Heart right ventricle (tissue), 16 donors: ENCODE measurements at regions not wholly inside any gene's neighbourhood (a gene's known extent, or its start where the extent isn't known, plus 50 kb on each side); places are given as distances from the start of the nearest gene placed in this dataset.

Experiments used
- ATAC-seq, 8 donors: fragments of 200-7000 bp; cut with Tn5 transposase; one replicate each; pipeline ENCODE4 v1.9.1; 2020; ENCODE audit warnings: mild to moderate bottlenecking in 8 of 8, moderate library complexity in 8 of 8, moderate number of reproducible peaks in 1 of 8
- DNase-seq, 2 donors: peaks; one replicate each; pipeline ENCODE4 v3.0.0-alpha.2; 2020
- H3K27ac ChIP-seq, 10 donors: fragments of 200-600 bp; sonication (generic) in 2 of 10; one replicate each; pipeline versions ENCODE4 v1.5.0 to v1.8.0; 2020 to 2022; ENCODE audit warnings: mild to moderate bottlenecking in 3 of 10
- H3K27me3 ChIP-seq, 7 donors: fragments of 200-600 bp; one replicate each; pipeline ENCODE4 v1.8.0; 2021 to 2022; ENCODE audit warnings: mild to moderate bottlenecking in 2 of 7
- H3K36me3 ChIP-seq, 9 donors: fragments of 200-600 bp; sonication (generic) in 1 of 9; one replicate each; pipeline versions ENCODE4 v1.5.0 to v1.8.0; 2020 to 2022; ENCODE audit warnings: mild to moderate bottlenecking in 2 of 9
- H3K4me1 ChIP-seq, 9 donors: fragments of 200-600 bp; sonication (generic) in 1 of 9; one replicate each; pipeline versions ENCODE4 v1.5.0 to v1.8.0; 2020 to 2022; ENCODE audit warnings: mild to moderate bottlenecking in 4 of 9
- H3K4me3 ChIP-seq, 10 donors: fragments of 200-600 bp; sonication (generic) in 2 of 10; one replicate each; pipeline versions ENCODE4 v1.5.0 to v1.8.0; 2020 to 2022; ENCODE audit warnings: mild to moderate bottlenecking in 7 of 10, moderate library complexity in 2 of 10
- H3K9me3 ChIP-seq, 11 donors: fragments of 200-600 bp in 10 of 11; sonication (generic) in 2 of 11; one replicate each; pipeline versions ENCODE4 v1.5.0 to v1.8.0; 2013 to 2022; ENCODE audit warnings: mild to moderate bottlenecking in 2 of 11, control low read depth in 1 of 11, moderate library complexity in 1 of 11
- WGBS, 2 donors: extraction: QIAGEN DNeasy Blood & Tissue Kit; methylation state at CpG; one replicate each; pipeline ENCODE4 v1.1.7; 2013; ENCODE audit warnings: inconsistent platforms in 1 of 2; 5-methylcytosine and 5-hydroxymethylcytosine counted together
- intact Hi-C, 10 donors: fragments of 100-400 bp; cut with DNase I; formaldehyde crosslinking; loops; one replicate each; pipeline versions ENCODE4 v1.11.1 to v1.14.2; 2022
- TF ChIP-seq, protein P1 (sequence below), 9 donors: fragments of 200-600 bp; sonication (generic) in 2 of 9; IDR thresholded peaks; one replicate each; pipeline versions ENCODE4 v1.5.0 to v1.8.0; 2021 to 2022; ENCODE audit warnings: antibody characterized with exemption in 9 of 9, mild to moderate bottlenecking in 5 of 9, moderate library complexity in 1 of 9
- donor health status: Arrhythmogenic right ventricular cardiomyopathy.
- donor health status: ischemic (EF 13 %, LVEDD 7.1; RV severe dilation, severe dysfunction).
- donor health status: healthy with polysubstance abuse.
- donor health status: DM: no; HTN: yes; CAD: no.
- donor health status: DM: no; HTN: no; CAD: no.
- donor health status: ischemic (EF 25% LVEDD 6.9; RV normal size, moderate dysfunction).
- donor health status: ischemic (EF 25% LVEDD 5.7; RV mildly dilated, moderate dysfunction).
- donor health status: healthy.
- donor health status: DM: yes; HTN: yes; CAD: no.
- donor health status: Ischemic cardiomyopathy.
- donor health status: ischemic (EF 35%, LVEDD 5.7; RV mildly dilated, moderate dysfunction).
- donor health status: nonischemic (EF 11% LVEDD 7.7; RV severe dilation, severe dysfunction).
- donor health status: DM: yes; HTN: yes; CAD: no.
- donor health status: PGD.
- donor health status: ischemic (EF 29% LVEDD 5.4; RV normal size, mild dysfunction).
- donor health status: nonischemic (EF 23%, LVEDD 6.1; RV moderate dilation, normal function).

DNA sequence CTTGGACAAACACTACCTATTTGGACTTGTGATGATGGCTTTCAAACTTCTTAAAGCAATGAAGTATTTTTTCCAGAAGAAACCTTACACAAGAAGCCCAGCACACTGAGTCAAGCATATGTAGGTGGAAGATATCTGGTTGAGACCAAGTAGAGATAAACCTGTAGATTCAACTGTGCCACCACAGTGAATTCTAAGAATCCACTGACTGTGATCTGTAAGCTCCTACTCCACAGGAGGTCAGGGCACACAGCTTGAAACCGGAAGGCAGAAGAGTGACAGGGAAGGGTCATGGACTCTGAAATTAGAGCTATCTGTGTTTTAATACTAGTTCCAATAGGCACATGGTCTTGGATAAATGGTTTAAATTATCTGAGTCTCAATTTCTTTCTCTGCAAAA lies 404.5 kb downstream of the ETS1 start:
- Histone ChIP-seq H3K4me1 (peaks cover 0 to 12% (median 3%) of the 10 kb centered on the region in 9 donors), H3K27me3 (no peaks in the 10 kb centered on the region), H3K36me3 (no peaks in the 10 kb centered on the region), H3K9me3 (no peaks in the 10 kb centered on the region), H3K27ac (no peak overlapping the region), H3K4me3 (no peak overlapping the region)
- TF ChIP-seq, protein P1, sequence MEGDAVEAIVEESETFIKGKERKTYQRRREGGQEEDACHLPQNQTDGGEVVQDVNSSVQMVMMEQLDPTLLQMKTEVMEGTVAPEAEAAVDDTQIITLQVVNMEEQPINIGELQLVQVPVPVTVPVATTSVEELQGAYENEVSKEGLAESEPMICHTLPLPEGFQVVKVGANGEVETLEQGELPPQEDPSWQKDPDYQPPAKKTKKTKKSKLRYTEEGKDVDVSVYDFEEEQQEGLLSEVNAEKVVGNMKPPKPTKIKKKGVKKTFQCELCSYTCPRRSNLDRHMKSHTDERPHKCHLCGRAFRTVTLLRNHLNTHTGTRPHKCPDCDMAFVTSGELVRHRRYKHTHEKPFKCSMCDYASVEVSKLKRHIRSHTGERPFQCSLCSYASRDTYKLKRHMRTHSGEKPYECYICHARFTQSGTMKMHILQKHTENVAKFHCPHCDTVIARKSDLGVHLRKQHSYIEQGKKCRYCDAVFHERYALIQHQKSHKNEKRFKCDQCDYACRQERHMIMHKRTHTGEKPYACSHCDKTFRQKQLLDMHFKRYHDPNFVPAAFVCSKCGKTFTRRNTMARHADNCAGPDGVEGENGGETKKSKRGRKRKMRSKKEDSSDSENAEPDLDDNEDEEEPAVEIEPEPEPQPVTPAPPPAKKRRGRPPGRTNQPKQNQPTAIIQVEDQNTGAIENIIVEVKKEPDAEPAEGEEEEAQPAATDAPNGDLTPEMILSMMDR (IDR thresholded peaks at IDR 0.05), result no peak
- WGBS, 2 donors, result 81 to 85% methylated on average over 1 of the region's 1 CpG
- ATAC-seq (no peak), DNase-seq (no peak)
- intact Hi-C loops, result loop anchor here in 1 of 10 donors (10.0 kb wide), 1 partner anchor 662 kb away; no protein-coding TSS in a partner anchor

DNA sequence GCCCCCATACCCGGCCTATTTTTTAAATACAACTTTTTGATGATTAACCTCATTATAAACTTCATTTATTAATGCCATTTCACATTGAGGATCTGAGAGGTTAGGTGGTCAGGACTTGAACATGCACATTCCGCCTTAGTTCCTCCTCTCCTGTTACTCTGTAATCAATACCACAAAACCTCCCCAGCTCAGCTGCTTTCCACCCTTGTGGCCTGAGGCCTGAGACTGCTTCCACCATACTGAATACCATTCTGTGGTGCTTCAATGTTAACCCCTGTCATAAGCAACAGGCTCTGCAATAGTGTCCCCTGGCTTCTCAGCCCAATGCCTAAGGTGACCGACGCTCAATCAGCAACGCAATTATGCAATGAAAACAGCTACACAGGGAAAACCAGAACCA lies 405.4 kb downstream of the ETS1 start:
- no peak for DNase-seq
- no peak overlapping the region for H3K27ac ChIP-seq
- H3K4me1 ChIP-seq, result peaks cover 0 to 12% (median 3%) of the 10 kb centered on the region in 9 donors
- WGBS, 2 donors, result 98 to 99% methylated on average over 5 of the region's 5 CpGs
- ATAC-seq, result no peak
- intact Hi-C loops, result loop anchor here in 1 of 10 donors (10.0 kb wide), 1 partner anchor 663 kb away; no protein-coding TSS in a partner anchor
- TF ChIP-seq, protein P1 (IDR thresholded peaks at IDR 0.05), result no peak
- H3K9me3 ChIP-seq, result no peaks in the 10 kb centered on the region
- H3K27me3 ChIP-seq, result no peaks in the 10 kb centered on the region
- no peaks in the 10 kb centered on the region for H3K36me3 ChIP-seq
- no peak overlapping the region for H3K4me3 ChIP-seq

DNA sequence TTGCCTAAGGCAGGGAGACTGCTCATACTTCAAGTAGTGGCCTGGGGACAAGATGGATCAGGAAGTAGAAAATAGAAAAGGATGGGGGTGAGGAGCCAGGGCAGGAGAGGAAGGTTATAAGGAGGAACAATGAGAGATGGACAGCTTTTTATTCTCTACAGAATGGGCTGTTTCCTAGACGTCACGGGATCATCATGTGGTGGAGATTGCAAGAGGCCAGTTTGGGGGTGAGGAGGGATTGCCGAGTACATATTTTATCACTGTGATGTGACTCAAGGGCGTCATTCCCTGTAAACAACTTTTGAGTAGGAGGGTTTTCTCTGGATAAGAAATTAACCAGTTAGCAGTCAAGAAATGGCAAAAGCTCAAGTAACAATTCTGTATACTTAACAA lies 406.3 kb downstream of the ETS1 start:
- no peak for ATAC-seq
- no peak overlapping the region for H3K4me3 ChIP-seq
- peaks cover 0 to 12% (median 3%) of the 10 kb centered on the region in 9 donors for H3K4me1 ChIP-seq
- intact Hi-C loops, result loop anchor here in 1 of 10 donors (10.0 kb wide), 1 partner anchor 664 kb away; no protein-coding TSS in a partner anchor
- DNase-seq, result no peak
- H3K27ac ChIP-seq, result no peak overlapping the region
- no peaks in the 10 kb centered on the region for H3K27me3 ChIP-seq
- WGBS, 2 donors, result 71 to 72% methylated on average over 4 of the region's 4 CpGs
- no peaks in the 10 kb centered on the region for H3K9me3 ChIP-seq
- TF ChIP-seq, protein P1 (IDR thresholded peaks at IDR 0.05), result no peak
- no peaks in the 10 kb centered on the region for H3K36me3 ChIP-seq

DNA sequence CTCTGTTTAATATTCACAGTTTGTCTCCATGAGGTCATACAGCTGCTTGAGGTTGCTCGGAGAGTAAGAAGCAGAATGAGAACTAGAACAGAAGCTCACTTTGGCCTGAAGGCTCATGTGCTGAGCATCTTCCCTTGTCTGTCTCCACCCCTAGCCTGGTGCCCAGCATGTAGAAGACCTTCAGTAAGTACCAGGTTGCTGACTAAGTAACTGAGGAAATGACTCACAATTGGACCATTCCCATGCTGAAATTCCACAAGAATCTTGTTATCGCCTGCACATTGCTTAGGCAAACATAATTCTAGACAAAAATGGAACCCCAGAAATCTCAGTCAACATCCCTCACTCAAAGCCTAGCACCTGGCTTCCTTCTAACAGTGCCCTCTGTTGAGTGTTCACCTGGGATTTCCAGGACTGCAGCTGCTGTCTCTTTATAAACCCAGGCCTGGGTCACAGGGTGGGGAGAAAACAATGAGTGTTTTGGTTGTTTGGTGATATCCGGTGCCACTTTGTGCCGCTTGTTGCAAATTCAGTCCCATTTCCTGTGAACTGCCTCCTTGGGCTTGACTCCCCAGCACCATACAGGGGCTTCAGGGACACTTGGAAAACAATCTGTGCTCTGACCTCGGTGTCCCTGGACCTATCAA lies 406.8 kb downstream of the ETS1 start:
- Histone ChIP-seq H3K4me1 (peaks cover 0 to 12% (median 3%) of the 10 kb centered on the region in 9 donors), H3K27ac (no peak overlapping the region), H3K36me3 (no peaks in the 10 kb centered on the region), H3K9me3 (no peaks in the 10 kb centered on the region), H3K27me3 (no peaks in the 10 kb centered on the region), H3K4me3 (no peak overlapping the region)
- intact Hi-C loops, result loop anchor here in 1 of 10 donors (10.0 kb wide), 1 partner anchor 664 kb away; no protein-coding TSS in a partner anchor
- TF ChIP-seq, protein P1 (IDR thresholded peaks at IDR 0.05), result no peak
- DNase-seq, result no peak
- 74 to 77% methylated on average over 5 of the region's 5 CpGs for WGBS, 2 donors
- ATAC-seq, result peak in 2 of 8 donors; percentile 7 to 56
